GM19463 (cell line): ENCODE measurements at regions not wholly inside any gene's neighbourhood (a gene's known extent, or its start where the extent isn't known, plus 50 kb on each side); places are given as distances from the start of the nearest gene placed in this dataset.
"Not testable (repeated sequence)": the region's sequence is repeated elsewhere in the genome, so short reads cannot be mapped to it uniquely, and the experiment has no call there.

Experiments
- ATAC-seq: cut with Tn5 transposase; IDR thresholded peaks from one replicate; pipeline ENCODE4 v1.9.1; 2021; ENCODE audit warnings: mild to moderate bottlenecking, moderate library complexity; ENCODE audit not compliant: unreplicated experiment

DNA sequence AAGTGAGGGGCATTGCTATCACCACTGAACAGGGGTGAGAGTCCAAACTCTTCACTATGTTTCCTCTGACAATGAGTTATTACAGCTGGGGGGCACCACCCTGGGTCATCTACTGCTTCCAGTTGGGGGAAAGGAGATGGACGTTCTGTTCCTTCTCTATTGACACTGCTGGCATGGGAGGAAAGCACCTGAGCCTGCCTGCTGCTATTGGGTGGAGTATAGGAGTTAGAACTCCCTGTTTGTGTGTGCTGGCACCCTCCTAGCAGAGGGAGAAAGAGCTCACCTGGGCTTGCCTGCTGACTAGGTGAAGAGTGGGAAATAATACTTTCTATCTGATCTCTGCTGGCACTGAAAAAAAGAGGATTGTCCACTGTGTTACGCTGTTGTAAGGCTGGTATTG, 163.8 kb downstream of the MSN start:
- no peak for ATAC-seq

DNA sequence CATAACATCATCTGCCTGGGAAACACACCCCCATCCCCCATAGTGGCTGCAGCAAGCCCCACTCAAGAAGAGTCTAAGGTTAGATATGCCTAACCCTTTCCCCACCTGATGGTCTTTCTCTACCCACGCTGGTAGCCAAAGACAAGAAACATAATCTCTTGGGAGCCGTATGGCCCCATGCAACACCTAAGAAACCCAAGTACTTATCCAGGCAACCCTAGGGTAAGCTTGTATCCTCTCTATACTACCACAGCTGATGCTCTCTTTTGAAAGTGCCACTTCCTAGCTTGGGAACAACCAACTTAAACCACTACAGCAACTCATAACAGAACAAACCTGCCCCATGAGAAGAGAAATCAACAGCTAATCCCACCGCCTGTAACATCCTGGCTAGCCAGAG, 161.1 kb downstream of the MSN start:
- peak; percentile 55 for ATAC-seq

DNA sequence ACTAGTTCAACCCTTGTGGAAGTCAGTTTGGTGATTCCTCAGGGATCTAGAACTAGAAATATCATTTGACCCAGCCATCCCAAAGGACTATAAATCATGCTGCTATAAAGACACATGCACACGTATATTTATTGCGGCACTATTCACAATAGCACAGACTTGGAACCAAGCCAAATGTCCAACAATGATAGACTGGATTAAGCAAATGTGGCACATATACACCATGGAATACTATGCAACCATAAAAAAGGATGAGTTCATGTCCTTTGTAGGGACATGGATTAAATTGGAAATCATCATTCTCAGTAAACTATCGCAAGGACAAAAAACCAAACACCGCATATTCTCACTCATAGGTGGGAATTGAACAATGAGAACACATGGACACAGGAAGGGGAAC, 157.8 kb downstream of the MSN start:
- ATAC-seq: not testable (repeated sequence)

DNA sequence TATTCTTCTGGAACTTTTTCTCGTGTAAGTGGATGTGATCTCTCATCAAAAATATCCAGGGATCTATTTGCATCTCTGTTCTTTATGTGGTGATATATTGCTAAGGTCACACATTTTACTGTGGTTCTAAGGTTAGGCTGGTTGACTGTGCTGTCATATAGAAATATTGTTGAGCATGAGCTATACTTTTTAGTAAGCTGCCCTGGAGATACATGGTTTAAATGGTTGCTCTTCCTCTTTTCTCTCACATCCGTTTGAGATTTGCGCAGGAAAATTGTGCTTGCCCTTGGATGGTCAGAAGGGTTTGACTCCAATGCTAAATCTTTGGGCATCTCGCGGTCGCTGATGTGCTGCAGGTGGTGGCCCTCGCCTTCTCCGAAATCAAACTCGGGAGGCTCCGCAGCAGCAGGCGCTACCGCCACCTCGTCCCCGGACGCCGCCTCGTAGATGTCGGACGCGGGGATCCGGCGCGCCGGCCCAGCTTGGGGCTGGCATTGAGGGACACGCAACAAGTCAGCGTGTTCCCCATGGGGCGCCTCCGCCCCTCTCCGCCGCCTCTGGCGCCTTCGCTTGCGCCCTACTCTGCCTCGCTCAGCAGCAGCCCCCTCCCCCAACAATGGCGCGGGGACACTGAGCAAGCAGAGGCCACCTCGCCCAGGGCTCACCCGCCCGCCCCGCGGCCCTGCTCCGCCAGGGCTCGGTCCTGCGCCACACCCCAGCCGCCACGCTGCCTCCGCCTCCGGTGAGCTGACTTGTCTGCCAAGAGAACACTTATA, 154.5 kb downstream of the MSN start:
- ATAC-seq: peak; percentile 69

DNA sequence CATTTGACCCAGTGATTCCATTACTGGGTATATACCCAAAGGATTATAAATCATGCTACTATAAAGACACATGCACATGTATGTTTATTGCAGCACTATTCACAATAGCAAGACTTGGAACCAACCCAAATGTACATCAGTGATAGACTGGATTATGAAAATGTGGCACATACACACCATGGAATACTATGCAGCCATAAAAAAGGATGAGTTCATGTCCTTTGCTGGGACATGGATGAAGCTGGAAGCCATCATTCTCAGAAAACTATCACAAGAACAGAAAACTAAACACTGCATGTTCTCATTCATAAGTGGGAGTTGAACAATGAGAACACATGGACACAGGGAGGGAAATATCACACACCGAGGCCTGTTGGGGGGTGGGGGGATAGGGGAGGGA, 152.5 kb downstream of the MSN start:
- not testable (repeated sequence) for ATAC-seq

DNA sequence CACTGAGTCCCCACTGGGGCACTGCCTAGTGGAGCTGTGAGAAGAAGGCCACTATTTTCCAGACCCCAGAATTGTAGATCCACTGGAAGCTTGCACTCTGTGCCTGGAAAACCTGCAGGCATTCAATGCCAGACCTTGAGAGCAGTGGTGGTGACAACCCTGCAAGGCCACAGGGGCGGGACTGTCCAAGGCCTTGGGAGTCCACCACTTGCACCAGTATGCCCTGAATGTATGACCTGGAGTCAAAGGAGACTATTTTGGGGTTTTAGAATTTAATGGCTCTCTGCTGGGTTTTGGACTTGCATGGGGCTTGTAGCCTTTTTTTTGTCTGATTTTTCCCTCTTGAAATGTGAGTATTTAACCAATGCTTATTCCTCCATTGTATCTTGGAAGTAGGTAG, 145.8 kb downstream of the MSN start:
- ATAC-seq: no peak

DNA sequence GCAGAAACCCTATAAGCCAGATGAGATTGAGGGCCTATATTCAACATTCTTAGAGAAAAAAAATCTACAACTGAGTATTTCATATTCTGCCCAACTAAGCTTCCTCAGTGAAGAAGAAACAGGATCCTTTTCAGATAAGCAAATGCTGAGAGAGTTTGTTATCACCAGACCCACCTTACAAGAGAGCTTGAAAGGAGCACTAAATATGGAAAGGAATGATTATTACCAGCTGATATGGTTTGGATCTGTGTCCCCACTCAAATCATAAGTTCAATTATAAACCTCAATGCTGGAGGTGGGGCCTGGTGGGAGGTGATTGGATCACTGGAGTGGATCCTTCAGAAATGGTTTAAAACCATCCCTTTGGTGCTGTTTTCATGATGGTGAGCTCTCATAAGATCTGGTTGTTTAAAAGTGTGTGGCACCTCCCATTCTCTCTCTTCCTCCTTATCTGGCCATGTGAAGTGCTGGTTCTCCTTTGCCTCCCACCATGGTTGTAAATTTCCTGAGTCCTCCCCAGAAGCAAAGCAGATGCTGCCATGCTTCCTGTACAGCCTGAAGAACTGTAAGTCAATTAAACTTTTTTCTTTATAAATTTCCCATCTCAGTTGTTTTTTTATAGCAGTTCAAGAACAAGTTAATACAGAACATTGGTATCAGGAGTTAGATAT, 144.2 kb downstream of the MSN start:
- ATAC-seq: no peak
